GM12878 (cell line): ENCODE measurements at regions not wholly inside any gene's neighbourhood (a gene's known extent, or its start where the extent isn't known, plus 50 kb on each side); places are given as distances from the start of the nearest gene placed in this dataset.

ENCODE experiments used
- ATAC-seq: fragments of 200-7000 bp; cut with Tn5 transposase; 3 replicates; pipeline ENCODE4 v1.9.1; 2020; ENCODE audit warnings: mild to moderate bottlenecking, moderate library complexity
- BruUV-seq: library from RNA; stranded (reverse); fragments of 400-500 nt; replicated peaks from 2 replicates; lab custom pipeline; 2021; lab: Mats Ljungman, UMichigan
- CTCF ChIA-PET: fragments of 300-600 bp; sonication (Branson Sonifier 250); formaldehyde crosslinking; extraction: SDS; loops from one replicate; lab custom pipeline; 2021; ENCODE audit warnings: inconsistent platforms; lab: Yijun Ruan, JAX
- POLR2A ChIA-PET: fragments of 350-600 bp; formaldehyde crosslinking; extraction: SDS; loops from one replicate; lab custom pipeline; 2021; ENCODE audit warnings: inconsistent platforms; lab: Charles Lee
- RAD21 ChIA-PET: fragments of 300-600 bp; sonication (Branson Sonifier 250); formaldehyde crosslinking; loops from one replicate; lab custom pipeline; 2023; ENCODE audit warnings: antibody characterized with exemption; ENCODE audit not compliant: unreplicated experiment; lab: Charles Lee
- SMC1A ChIA-PET: fragments of 300-600 bp; sonication (Branson Sonifier 250); formaldehyde crosslinking; loops from one replicate; lab custom pipeline; 2023; ENCODE audit not compliant: unreplicated experiment, uncharacterized antibody; lab: Charles Lee
- DNase-seq: peaks from one replicate; pipeline ENCODE4 v3.0.0-alpha.2; 2011; ENCODE audit warnings: low read depth, low spot score
- FAIRE-seq: peaks from 3 replicates; lab custom pipeline; 2011; peaks lifted over from hg19 to GRCh38; lab: Jason Lieb, UNC
- H2AFZ ChIP-seq: 2 replicates; pipeline ENCODE4 v1.6.0; 2011; ENCODE audit warnings: low read depth, low read length, control low read depth; ENCODE audit not compliant: control insufficient read depth
- H3K27ac ChIP-seq: 2 replicates; pipeline ENCODE4 v1.5.1; 2011; ENCODE audit warnings: control low read depth; ENCODE audit not compliant: control insufficient read depth, insufficient read depth
- H3K27me3 ChIP-seq, 2 experiments: replicated peaks in 1 of 2; 2 replicates each; pipeline versions ENCODE4 v1.6.0 to v1.6.1; 2011; ENCODE audit warnings: low read length in 1 of 2; ENCODE audit not compliant: control insufficient read depth in 2 of 2, insufficient read depth in 2 of 2
- H3K36me3 ChIP-seq, 2 experiments: 2 replicates each; pipeline ENCODE4 v1.5.1; 2011; ENCODE audit warnings: low read length in 1 of 2; ENCODE audit not compliant: control insufficient read depth in 2 of 2, insufficient read depth in 2 of 2
- H3K4me1 ChIP-seq: 2 replicates; pipeline ENCODE4 v1.6.1; 2011; ENCODE audit warnings: mild to moderate bottlenecking, low read length, moderate library complexity, mixed read lengths; ENCODE audit not compliant: control insufficient read depth, insufficient read depth
- H3K4me2 ChIP-seq: 2 replicates; pipeline ENCODE4 v1.6.0; 2011; ENCODE audit warnings: control low read depth; ENCODE audit not compliant: control insufficient read depth, insufficient read depth
- H3K4me3 ChIP-seq: fragments of 200-600 bp; sonication (generic); 2 replicates; pipeline ENCODE4 v1.5.1; 2016
- H3K79me2 ChIP-seq: 2 replicates; pipeline ENCODE4 v1.6.0; 2011; ENCODE audit warnings: low read length; ENCODE audit not compliant: control insufficient read depth, insufficient read depth
- H3K9ac ChIP-seq: 2 replicates; pipeline ENCODE4 v1.8.0; 2011; ENCODE audit warnings: low read length, control low read depth, mixed read lengths; ENCODE audit not compliant: control insufficient read depth, insufficient read depth
- H3K9me3 ChIP-seq: replicated peaks from 3 replicates; pipeline ENCODE4 v1.5.1; 2011; ENCODE audit warnings: mild to moderate bottlenecking, low read length; ENCODE audit not compliant: control insufficient read depth, insufficient read depth
- H4K20me1 ChIP-seq: 2 replicates; pipeline ENCODE4 v1.6.0; 2011; ENCODE audit not compliant: control insufficient read depth, insufficient read depth
- ETV6 ChIP-seq, 2 experiments: fragments of 450-650 bp in 1 of 2; IDR thresholded peaks in 1 of 2; conservative IDR thresholded peaks in 1 of 2; 2 replicates each; pipeline ENCODE4 v1.6.1; 2014; ENCODE audit warnings: antibody characterized with exemption in 1 of 2, borderline replicate concordance in 1 of 2, low read depth in 1 of 2, mild to moderate bottlenecking in 1 of 2, moderate library complexity in 1 of 2
- HSF1 ChIP-seq: fragments of 150-350 bp; IDR thresholded peaks from 2 replicates; pipeline ENCODE4 v1.6.1; 2014; ENCODE audit warnings: mild to moderate bottlenecking, low read depth, low read length
- MXI1 ChIP-seq: fragments of 150-350 bp; IDR thresholded peaks from 2 replicates; pipeline ENCODE4 v1.6.1; 2011; ENCODE audit warnings: low read depth, mild to moderate bottlenecking, inconsistent platforms, low read length, improper control_type of control experiment
- MYB ChIP-seq: fragments of 150-350 bp; IDR thresholded peaks from 2 replicates; pipeline ENCODE4 v1.6.1; 2014; ENCODE audit warnings: mild to moderate bottlenecking, low read depth, low read length, borderline replicate concordance
- MYC ChIP-seq: IDR thresholded peaks from 2 replicates; pipeline ENCODE4 v1.6.1; 2011; ENCODE audit warnings: mild to moderate bottlenecking, low read length, moderate library complexity, inconsistent platforms; ENCODE audit not compliant: insufficient read depth, insufficient replicate concordance, insufficient read length, severe bottlenecking
- NR2F1 ChIP-seq: fragments of 450-650 bp; conservative IDR thresholded peaks from 2 replicates; pipeline ENCODE4 v1.6.1; 2017; ENCODE audit warnings: mild to moderate bottlenecking
- RELB ChIP-seq: fragments of 450-650 bp; IDR thresholded peaks from 2 replicates; pipeline ENCODE4 v1.6.1; 2017; ENCODE audit warnings: low read depth, mild to moderate bottlenecking, moderate library complexity
- TBL1XR1 ChIP-seq: IDR thresholded peaks from 2 replicates; pipeline ENCODE4 v1.6.1; 2012; ENCODE audit warnings: low read depth, low read length, improper control_type of control experiment
- TCF7 ChIP-seq: IDR thresholded peaks from 2 replicates; pipeline ENCODE4 v1.6.1; 2014; ENCODE audit warnings: antibody characterized with exemption, borderline replicate concordance
- YBX1 ChIP-seq: fragments of 450-650 bp; IDR thresholded peaks from 2 replicates; pipeline ENCODE4 v1.6.1; 2016; ENCODE audit warnings: antibody characterized with exemption
- ZNF384 ChIP-seq: IDR thresholded peaks from 2 replicates; pipeline ENCODE4 v1.6.1; 2012; ENCODE audit warnings: low read depth, mild to moderate bottlenecking, low read length, improper control_type of control experiment, borderline replicate concordance
- WGBS: methylation state at CpG from one replicate; pipeline ENCODE4 v1.1.6; 2016; ENCODE audit warnings: low lambda C conversion rate; ENCODE audit not compliant: insufficient replicate concordance, insufficient coverage; ENCODE audit errors: missing lambda C conversion rate; 5-methylcytosine and 5-hydroxymethylcytosine counted together
- in situ Hi-C: fragments of 300-500 bp; cut with MboI; formaldehyde crosslinking; loops from 9 replicates; pipeline ENCODE4 v1.14.3; 2018; ENCODE audit warnings: mixed read lengths
- intact Hi-C: fragments of 100-400 bp; cut with micrococcal nuclease; formaldehyde crosslinking; loops from one replicate; pipeline ENCODE4 v1.14.2; 2022; ENCODE audit not compliant: unreplicated experiment

GRCh38 chr5:101271945-101272344, 368.9 kb upstream of the ST8SIA4 start (continued):
- no peak for TF ChIP-seq RELB
- no peak for TF ChIP-seq ZNF384
- no peak for TF ChIP-seq ETV6 (conservative IDR thresholded peaks at IDR 0.05 in 1 of 2, IDR thresholded peaks at IDR 0.05 in 1 of 2; ENCODE audit: borderline replicate concordance in 1 of 2, low read depth in 1 of 2)
- no peak for TF ChIP-seq MYC
- TF ChIP-seq, all 136 proteins: peak for 0

DNA sequence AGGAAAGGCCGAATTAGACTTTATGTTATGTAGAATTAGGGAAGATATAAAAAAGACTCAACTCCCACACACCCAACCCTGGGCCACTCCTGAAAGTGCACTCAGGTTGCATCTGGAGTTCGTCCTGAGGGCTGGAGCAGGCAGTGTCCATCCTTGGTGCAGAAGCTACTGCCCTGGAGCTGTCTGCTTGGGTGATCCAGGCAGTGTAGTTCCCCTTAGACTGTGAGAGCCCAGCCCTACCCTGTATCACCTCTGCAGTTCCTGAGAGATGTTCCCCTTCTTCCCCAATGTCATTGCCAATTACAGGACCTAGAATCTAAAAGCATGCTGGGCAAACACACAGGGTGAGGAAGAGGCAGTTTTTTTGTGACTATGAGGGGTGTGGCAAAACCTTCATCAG, 368.3 kb upstream of the ST8SIA4 start:
- WGBS, result 16% methylated on average over 2 of the region's 2 CpGs
- no TSS peak for BruUV-seq
- in situ Hi-C loops (no loop called here), intact Hi-C loops (no loop called here)
- POLR2A ChIA-PET, result no interaction called here
- Histone ChIP-seq H4K20me1 (no peaks in the 10 kb centered on the region), H3K4me3 (no peak overlapping the region), H3K36me3 (no peaks in the 10 kb centered on the region), H3K9ac (no peak overlapping the region), H3K27me3 (no peaks in the 10 kb centered on the region), H3K27ac (no peak overlapping the region), H3K79me2 (no peaks in the 10 kb centered on the region), H3K4me1 (no peaks in the 10 kb centered on the region), H2AFZ (no peak overlapping the region), H3K4me2 (no peak overlapping the region), H3K9me3 (no peaks in the 10 kb centered on the region)
- TF ChIP-seq TBL1XR1, result no peak
- no peak for TF ChIP-seq HSF1
- no peak for TF ChIP-seq MXI1
- TF ChIP-seq TCF7, result no peak
- TF ChIP-seq NR2F1, result no peak
- TF ChIP-seq MYB, result no peak
- no peak for TF ChIP-seq YBX1
- SMC1A ChIA-PET, result interaction anchor here (0.6 to 0.8 kb wide), 2 partner anchors 34 to 41 kb away, joined by 3 read pairs; no protein-coding TSS in a partner anchor
- peak; percentile 45 for ATAC-seq
- no peak for FAIRE-seq
- no peak for DNase-seq
- CTCF ChIA-PET, result no interaction called here
- RAD21 ChIA-PET, result interaction anchor here (0.6 kb wide), 1 partner anchor 22 kb away, joined by 3 read pairs; no protein-coding TSS in a partner anchor
